AG10803 (cell line): ENCODE measurements at regions not wholly inside any gene's neighbourhood (a gene's known extent, or its start where the extent isn't known, plus 50 kb on each side); places are given as distances from the start of the nearest gene placed in this dataset.

ENCODE experiments used
- DNase-seq: peaks from one replicate; pipeline ENCODE4 v3.0.0; 2010; ENCODE audit warnings: low read depth
- H3K4me3 ChIP-seq: 2 replicates; pipeline ENCODE4 v1.5.1; 2011; ENCODE audit warnings: mild to moderate bottlenecking, low read length, control low read depth
- CTCF ChIP-seq: conservative IDR thresholded peaks from 2 replicates; pipeline ENCODE4 v1.5.1; 2011; ENCODE audit warnings: mild to moderate bottlenecking, low read length, control low read depth, inconsistent platforms

GRCh38 chr2:121860758-121861227 lies 105.3 kb downstream of the TSN start:
- no peak for DNase-seq
- H3K4me3 ChIP-seq: no peak overlapping the region
- TF ChIP-seq CTCF: no peak

- H3K4me3 ChIP-seq: no peak overlapping the region
- no peak for TF ChIP-seq CTCF
- DNase-seq: no peak
These were observed 106.8 kb downstream of the TSN start for GRCh38 chr2:121862286-121862685.

- TF ChIP-seq CTCF: no peak
- H3K4me3 ChIP-seq: no peak overlapping the region
- DNase-seq: peak; percentile 36
These were observed 110.5 kb downstream of the TSN start for GRCh38 chr2:121865914-121866313.

- DNase-seq: peak; percentile 51
- H3K4me3 ChIP-seq: no peak overlapping the region
- no peak for TF ChIP-seq CTCF
These were observed 111.3 kb downstream of the TSN start for GRCh38 chr2:121866789-121867188.

GRCh38 chr2:121868652-121869051 lies 113.2 kb downstream of the TSN start:
- H3K4me3 ChIP-seq: no peak overlapping the region
- no peak for TF ChIP-seq CTCF
- no peak for DNase-seq

GRCh38 chr2:121869363-121869762 lies 113.9 kb downstream of the TSN start:
- DNase-seq: no peak
- H3K4me3 ChIP-seq: no peak overlapping the region
- no peak for TF ChIP-seq CTCF

- H3K4me3 ChIP-seq: no peak overlapping the region
- no peak for DNase-seq
- no peak for TF ChIP-seq CTCF
These were observed 114.4 kb downstream of the TSN start for GRCh38 chr2:121869873-121870272.
